Jurkat, Clone E6-1 (cell line): ENCODE measurements at regions not wholly inside any gene's neighbourhood (a gene's known extent, or its start where the extent isn't known, plus 50 kb on each side); places are given as distances from the start of the nearest gene placed in this dataset.

Source experiments
- DNase-seq: peaks from one replicate; pipeline ENCODE4 v3.0.0-alpha.2; 2011; ENCODE audit warnings: low read depth, low spot score
- H3K4me3 ChIP-seq: 2 replicates; pipeline ENCODE4 v1.5.1; 2011; ENCODE audit warnings: mild to moderate bottlenecking, low read length, control low read depth, moderate library complexity

- no peak overlapping the region for H3K4me3 ChIP-seq
- DNase-seq, result peak; percentile 63
Observed at GRCh38 chr6:56708810-56709597, 66.3 kb upstream of the DST start.

GRCh38 chr6:56706981-56707726, 64.5 kb upstream of the DST start:
- H3K4me3 ChIP-seq, result no peak overlapping the region
- no peak for DNase-seq

GRCh38 chr6:56699066-56699654, 56.5 kb upstream of the DST start:
- H3K4me3 ChIP-seq, result no peak overlapping the region

DNA sequence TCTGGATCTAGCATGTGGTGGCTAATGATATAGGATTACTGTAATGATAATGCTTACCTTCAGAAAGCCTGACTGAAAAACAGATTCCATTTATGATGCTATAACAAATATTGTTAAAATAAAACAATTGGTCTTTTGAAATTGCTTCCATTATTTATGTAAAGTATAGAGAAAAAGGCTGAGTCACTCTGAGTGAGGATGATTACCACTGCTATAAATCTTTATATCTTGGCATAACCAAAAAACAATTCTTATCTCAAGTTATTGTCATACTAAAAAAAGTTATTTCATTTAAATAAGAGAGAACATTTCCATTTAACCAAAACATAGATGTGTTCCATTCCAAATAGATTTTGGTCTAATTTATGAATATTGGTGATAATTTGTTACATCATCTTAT, 53.0 kb upstream of the DST start:
- no peak for DNase-seq
- no peak overlapping the region for H3K4me3 ChIP-seq

More at GRCh38 chr6:56699066-56699654, 56.5 kb upstream of the DST start:
- DNase-seq, result peak; percentile 22

GRCh38 chr6:56694002-56694401, 51.3 kb upstream of the DST start:
- H3K4me3 ChIP-seq, result no peak overlapping the region
- no peak for DNase-seq

DNA sequence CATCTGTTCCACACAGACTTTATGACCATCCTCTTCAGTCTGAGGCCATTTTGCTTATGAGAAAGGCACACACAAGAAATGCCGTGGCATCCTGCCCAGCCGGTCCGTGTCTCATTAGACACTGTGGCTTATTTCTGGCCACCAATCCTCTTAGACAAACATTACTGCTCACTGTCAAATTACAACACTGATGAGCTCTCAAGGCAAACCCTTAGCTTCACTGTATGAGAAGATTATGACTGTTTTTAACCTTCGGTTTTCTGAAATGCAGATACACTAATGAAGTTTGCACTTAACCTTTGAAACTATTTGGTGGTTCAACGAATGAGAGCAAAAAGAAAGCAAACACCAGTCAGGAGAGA, 50.5 kb upstream of the DST start:
- no peak overlapping the region for H3K4me3 ChIP-seq
- DNase-seq, result no peak

DNA sequence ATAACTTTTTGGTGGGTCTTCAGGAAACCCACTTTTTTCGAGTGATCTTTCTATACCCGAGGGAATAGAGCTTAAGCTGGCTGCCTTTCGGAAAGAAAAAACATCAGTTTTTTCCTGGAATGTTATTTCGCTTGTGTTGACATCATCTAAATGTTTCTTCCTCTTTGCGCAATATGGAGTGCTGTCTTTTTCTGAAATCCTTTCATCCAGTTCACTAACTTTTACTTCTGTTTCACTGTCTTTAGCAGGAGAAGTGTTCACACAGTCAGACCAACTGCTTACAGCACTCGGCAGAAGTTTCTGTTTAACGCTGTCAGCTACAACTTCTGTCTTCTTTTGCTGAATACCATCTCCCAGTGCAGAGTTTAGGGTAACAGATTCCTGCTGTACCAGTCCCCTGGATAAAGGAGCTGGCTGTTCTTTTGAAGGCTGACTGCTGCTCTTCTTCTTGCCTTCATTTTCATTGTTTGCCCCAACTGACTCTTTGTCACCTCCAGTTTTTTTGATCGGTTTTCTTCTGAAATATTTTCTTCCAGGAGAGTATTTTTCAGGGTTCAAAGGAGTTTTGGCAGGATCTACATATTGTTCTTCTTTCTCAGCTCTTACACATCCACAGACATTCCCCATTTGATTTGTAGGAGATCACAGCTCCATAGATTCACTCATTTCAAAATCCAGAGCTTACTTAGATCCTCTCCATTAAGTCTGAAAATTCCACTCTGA, 50.0 kb upstream of the DST start:
- DNase-seq, result no peak
- no peak overlapping the region for H3K4me3 ChIP-seq
